ENCODE measurements at regions not wholly inside any gene's neighbourhood (a gene's known extent, or its start where the extent isn't known, plus 50 kb on each side); places are given as distances from the start of the nearest gene placed in this dataset.
A peak's percentile ranks its signal among the peaks of the same experiment; 100 is the strongest.

- H3K27ac ChIP-seq = no peak overlapping the region
- no peak for TF ChIP-seq CTCF (IDR thresholded peaks at IDR 0.05)
- H3K4me1 ChIP-seq = no peaks in the 10 kb centered on the region
- H3K36me3 ChIP-seq (ENCODE audit: insufficient read depth in 1 of 2, low read depth in 1 of 2) = no peaks in the 10 kb centered on the region
- DNase-seq = no peak
- H3K27me3 ChIP-seq (ENCODE audit: insufficient read depth in 3 of 3, low read length in 2 of 3) = no peaks in the 10 kb centered on the region
- 84 to 95% (median 88%) methylated on average over 2 of the region's 2 CpGs for WGBS, 3 donors
- H3K4me3 ChIP-seq = no peak overlapping the region
- no peak for ATAC-seq
- intact Hi-C loops (cut with DNase I) = no loop called here
- H3K9me3 ChIP-seq = no peaks in the 10 kb centered on the region
These were observed 117.1 kb upstream of the FBXL4 start for GRCh38 chr6:99064834-99065233.

GRCh38 chr6:99036672-99037071, 88.9 kb upstream of the FBXL4 start:
- WGBS, 3 donors = 61 to 71% (median 62%) methylated on average over 6 of the region's 6 CpGs

DNA sequence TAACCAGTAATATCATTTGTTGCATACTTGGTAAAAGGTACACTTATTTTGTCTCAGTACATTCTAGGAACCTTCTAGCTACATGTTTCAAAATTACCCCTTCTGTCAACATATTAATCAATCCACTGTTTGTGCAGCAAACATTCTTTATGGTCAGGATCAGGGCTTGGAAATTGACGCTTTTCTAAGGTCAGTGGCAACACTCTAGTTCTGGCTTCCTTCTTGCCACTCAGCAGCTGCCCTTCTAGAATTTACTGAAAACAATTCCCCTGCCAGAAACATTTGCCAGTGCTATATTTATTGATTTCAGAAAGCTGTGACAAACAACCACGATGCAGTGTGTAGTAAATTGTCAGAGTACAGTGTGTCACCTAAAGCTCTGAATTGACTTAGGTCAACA, 84.7 kb upstream of the FBXL4 start:
- intact Hi-C loops (cut with DNase I) = loop anchor here in 1 of 2 donors (5.0 kb wide), 1 partner anchor 85 kb away; the partner anchor contains the start of gene FBXL4
- Histone ChIP-seq H3K27me3 (ENCODE audit: insufficient read depth in 3 of 3, low read length in 2 of 3) (no peaks in the 10 kb centered on the region), H3K4me3 (peak overlapping the region; percentile 35), H3K4me1 (peaks cover 11% of the 10 kb centered on the region), H3K27ac (peak overlapping the region; percentile 83), H3K36me3 (ENCODE audit: insufficient read depth in 1 of 2, low read depth in 1 of 2) (no peaks in the 10 kb centered on the region), H3K9me3 (no peaks in the 10 kb centered on the region)
- WGBS, 3 donors = 11 to 28% (median 13%) methylated on average over 2 of the region's 2 CpGs
- DNase-seq (no peak), ATAC-seq (peak in 2 of 4 donors; percentile 55 to 84)
- TF ChIP-seq CTCF (IDR thresholded peaks at IDR 0.05) = no peak

More at GRCh38 chr6:99036672-99037071, 88.9 kb upstream of the FBXL4 start:
- Histone ChIP-seq H3K27me3 (ENCODE audit: insufficient read depth in 3 of 3, low read length in 2 of 3) (no peaks in the 10 kb centered on the region), H3K27ac (no peak overlapping the region), H3K36me3 (ENCODE audit: insufficient read depth in 1 of 2, low read depth in 1 of 2) (no peaks in the 10 kb centered on the region), H3K4me3 (no peak overlapping the region), H3K4me1 (peaks cover 20% of the 10 kb centered on the region), H3K9me3 (no peaks in the 10 kb centered on the region)
- DNase-seq (no peak), ATAC-seq (no peak)
- no peak for TF ChIP-seq CTCF (IDR thresholded peaks at IDR 0.05)
- intact Hi-C loops (cut with DNase I) = no loop called here

DNA sequence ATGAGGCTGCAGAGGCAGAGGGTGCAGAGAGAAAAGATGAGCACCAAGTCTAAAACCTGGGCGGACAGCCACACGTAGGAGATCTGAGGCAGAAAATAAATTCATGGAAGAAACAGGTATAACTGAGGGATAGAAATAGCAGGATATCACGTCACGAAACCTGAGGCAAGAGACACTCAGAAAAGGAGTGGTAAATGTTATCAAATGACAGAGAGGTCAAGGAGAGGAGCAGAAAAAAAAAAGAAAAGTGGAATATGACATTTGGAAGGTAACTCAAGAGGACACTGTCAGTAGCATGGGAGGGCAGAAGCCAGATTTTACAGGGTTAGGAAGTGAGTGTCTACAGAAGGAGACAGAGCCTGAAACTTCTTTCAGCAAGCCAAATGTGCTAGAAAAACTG, 84.2 kb upstream of the FBXL4 start:
- intact Hi-C loops (cut with DNase I) = loop anchor here in 1 of 2 donors (5.0 kb wide), 1 partner anchor 85 kb away; the partner anchor contains the start of gene FBXL4
- peak overlapping the region; percentile 35 for H3K4me3 ChIP-seq
- H3K9me3 ChIP-seq = no peaks in the 10 kb centered on the region
- ATAC-seq (peak in 2 of 4 donors; percentile 43 to 73), DNase-seq (no peak)
- H3K27me3 ChIP-seq (ENCODE audit: insufficient read depth in 3 of 3, low read length in 2 of 3) = no peaks in the 10 kb centered on the region
- peak overlapping the region; percentile 83 for H3K27ac ChIP-seq
- H3K4me1 ChIP-seq = peaks cover 11% of the 10 kb centered on the region
- WGBS, 3 donors = 30 to 63% (median 38%) methylated on average over 4 of the region's 4 CpGs
- H3K36me3 ChIP-seq (ENCODE audit: insufficient read depth in 1 of 2, low read depth in 1 of 2) = no peaks in the 10 kb centered on the region
- TF ChIP-seq CTCF (IDR thresholded peaks at IDR 0.05) = no peak

GRCh38 chr6:99030915-99031314, 83.2 kb upstream of the FBXL4 start:
- no peak for DNase-seq
- Histone ChIP-seq H3K4me1 (peaks cover 11% of the 10 kb centered on the region), H3K27ac (peak overlapping the region; percentile 83), H3K4me3 (no peak overlapping the region), H3K27me3 (ENCODE audit: insufficient read depth in 3 of 3, low read length in 2 of 3) (no peaks in the 10 kb centered on the region), H3K9me3 (no peaks in the 10 kb centered on the region), H3K36me3 (ENCODE audit: insufficient read depth in 1 of 2, low read depth in 1 of 2) (no peaks in the 10 kb centered on the region)
- no peak for TF ChIP-seq CTCF (IDR thresholded peaks at IDR 0.05)
- no peak for ATAC-seq
- 71 to 77% (median 71%) methylated on average over 1 of the region's 1 CpG for WGBS, 3 donors
- intact Hi-C loops (cut with DNase I) = loop anchor here in 1 of 2 donors (5.0 kb wide), 1 partner anchor 84 kb away; the partner anchor contains the start of gene FBXL4

Measured in psoas muscle (tissue), 7 donors.